HEK293 (cell line): ENCODE measurements at regions not wholly inside any gene's neighbourhood (a gene's known extent, or its start where the extent isn't known, plus 50 kb on each side); places are given as distances from the start of the nearest gene placed in this dataset.
A peak's percentile ranks its signal among the peaks of the same experiment; 100 is the strongest.

ENCODE experiments used
- CTCF ChIA-PET: fragments of 350-600 bp; formaldehyde crosslinking; extraction: SDS; loops from one replicate; lab custom pipeline; 2021; ENCODE audit warnings: antibody characterized with exemption; lab: Yijun Ruan, JAX
- POLR2A ChIA-PET: fragments of 300-600 bp; formaldehyde crosslinking; extraction: SDS; loops from one replicate; lab custom pipeline; 2020; ENCODE audit warnings: antibody characterized with exemption, inconsistent platforms; lab: Yijun Ruan, JAX
- H3K27ac ChIP-seq: fragments of 200-500 bp; sonication (Bioruptor generic); 2 replicates; pipeline ENCODE4 v1.5.1; 2014; ENCODE audit warnings: low read depth, low read length, control low read depth, inconsistent platforms; ENCODE audit errors: extremely low read depth
- H3K36me3 ChIP-seq, 2 experiments: fragments of 200-500 bp in 1 of 2; sonication (Bioruptor generic) in 1 of 2; 1 replicate in 1 of 2; 2 replicates in 1 of 2; pipeline ENCODE4 v1.5.1; 2014 to 2017; ENCODE audit warnings: inconsistent platforms in 2 of 2, low read length in 2 of 2; ENCODE audit not compliant: control insufficient read depth in 2 of 2, insufficient read depth in 1 of 2
- H3K4me1 ChIP-seq: fragments of 200-500 bp; sonication (Bioruptor generic); 2 replicates; pipeline ENCODE4 v1.5.1; 2014; ENCODE audit warnings: mild to moderate bottlenecking, low read length, inconsistent platforms; ENCODE audit not compliant: control insufficient read depth, insufficient read depth
- H3K4me3 ChIP-seq: 2 replicates; pipeline ENCODE4 v1.5.1; 2011; ENCODE audit warnings: low read depth, mild to moderate bottlenecking, control low read depth, low read length, moderate library complexity
- H3K9me3 ChIP-seq: fragments of 200-500 bp; sonication (Bioruptor generic); 2 replicates; pipeline ENCODE4 v1.5.1; 2014; ENCODE audit warnings: low read depth, low read length, inconsistent platforms; ENCODE audit not compliant: control insufficient read depth, insufficient read depth
- ATF2 ChIP-seq: fragments of 450-650 bp; formaldehyde crosslinking; IDR thresholded peaks from 2 replicates; pipeline ENCODE4 v1.5.1; 2016; ENCODE audit warnings: missing biosample characterization, missing genetic modification characterization, low read depth
- ELK4 ChIP-seq: IDR thresholded peaks from 2 replicates; pipeline ENCODE4 v1.6.1; 2011; ENCODE audit warnings: mild to moderate bottlenecking, low read depth, low read length, borderline replicate concordance
- HOXD13 ChIP-seq: sonication (generic); formaldehyde crosslinking; IDR thresholded peaks from 2 replicates; pipeline ENCODE4 v1.8.0; 2022; ENCODE audit warnings: missing genetic modification reagents, borderline replicate concordance
- PBX3 ChIP-seq: sonication (generic); formaldehyde crosslinking; IDR thresholded peaks from 2 replicates; pipeline ENCODE4 v1.8.1; 2022; ENCODE audit warnings: mild to moderate bottlenecking, moderate library complexity, missing genetic modification reagents
- REST ChIP-seq: fragments of 450-650 bp; formaldehyde crosslinking; IDR thresholded peaks from 2 replicates; pipeline ENCODE4 v1.5.1; 2016; ENCODE audit warnings: missing biosample characterization, missing genetic modification characterization
- ZBTB1 ChIP-seq: fragments of 450-650 bp; formaldehyde crosslinking; IDR thresholded peaks from 2 replicates; pipeline ENCODE4 v1.5.1; 2016; ENCODE audit warnings: missing biosample characterization, missing genetic modification characterization
- ZBTB17 ChIP-seq: fragments of 450-650 bp; formaldehyde crosslinking; IDR thresholded peaks from 2 replicates; pipeline ENCODE4 v1.5.1; 2016; ENCODE audit warnings: missing biosample characterization, missing genetic modification characterization
- ZBTB8A ChIP-seq: fragments of 450-650 bp; formaldehyde crosslinking; IDR thresholded peaks from 2 replicates; pipeline ENCODE4 v1.5.1; 2016; ENCODE audit warnings: missing biosample characterization, missing genetic modification characterization
- ZEB2 ChIP-seq: fragments of 450-650 bp; formaldehyde crosslinking; IDR thresholded peaks from 2 replicates; pipeline ENCODE4 v1.5.1; 2016; ENCODE audit warnings: missing biosample characterization, missing genetic modification characterization
- ZFHX2 ChIP-seq: fragments of 450-650 bp; formaldehyde crosslinking; conservative IDR thresholded peaks from 2 replicates; pipeline ENCODE4 v1.5.1; 2016; ENCODE audit warnings: missing biosample characterization, missing genetic modification characterization
- ZFP37 ChIP-seq: fragments of 450-650 bp; formaldehyde crosslinking; IDR thresholded peaks from 2 replicates; pipeline ENCODE4 v1.5.1; 2016; ENCODE audit warnings: missing biosample characterization, missing genetic modification characterization
- ZNF140 ChIP-seq: fragments of 450-650 bp; formaldehyde crosslinking; IDR thresholded peaks from 2 replicates; pipeline ENCODE4 v1.5.1; 2016; ENCODE audit warnings: missing biosample characterization, missing genetic modification characterization
- ZNF146 ChIP-seq: fragments of 450-650 bp; formaldehyde crosslinking; IDR thresholded peaks from 2 replicates; pipeline ENCODE4 v1.5.1; 2016; ENCODE audit warnings: missing biosample characterization, missing genetic modification characterization
- ZNF169 ChIP-seq: fragments of 450-650 bp; formaldehyde crosslinking; IDR thresholded peaks from 2 replicates; pipeline ENCODE4 v1.5.1; 2016; ENCODE audit warnings: missing biosample characterization, missing genetic modification characterization
- ZNF19 ChIP-seq: fragments of 450-650 bp; formaldehyde crosslinking; IDR thresholded peaks from 2 replicates; pipeline ENCODE4; 2016; ENCODE audit warnings: missing biosample characterization, missing genetic modification characterization, low read depth
- ZNF354C ChIP-seq: fragments of 450-650 bp; formaldehyde crosslinking; IDR thresholded peaks from 2 replicates; pipeline ENCODE4 v1.5.1; 2016; ENCODE audit warnings: missing biosample characterization, missing genetic modification characterization, low read depth, borderline replicate concordance
- ZNF426 ChIP-seq: fragments of 450-650 bp; formaldehyde crosslinking; IDR thresholded peaks from 2 replicates; pipeline ENCODE4 v1.5.1; 2017; ENCODE audit warnings: missing biosample characterization, missing genetic modification characterization, mild to moderate bottlenecking, inconsistent platforms, moderate library complexity
- ZNF449 ChIP-seq: fragments of 450-650 bp; formaldehyde crosslinking; IDR thresholded peaks from 2 replicates; pipeline ENCODE4 v1.5.1; 2017; ENCODE audit warnings: missing biosample characterization, mild to moderate bottlenecking, missing genetic modification characterization, moderate library complexity
- ZNF510 ChIP-seq: fragments of 450-650 bp; formaldehyde crosslinking; IDR thresholded peaks from 2 replicates; pipeline ENCODE4 v1.5.1; 2018; ENCODE audit warnings: mild to moderate bottlenecking, missing genetic modification characterization, missing biosample characterization; ENCODE audit not compliant: insufficient replicate concordance
- ZNF518A ChIP-seq: fragments of 450-650 bp; formaldehyde crosslinking; conservative IDR thresholded peaks from 2 replicates; pipeline ENCODE4 v1.5.1; 2016; ENCODE audit warnings: low read depth, missing biosample characterization, missing genetic modification characterization
- ZNF623 ChIP-seq: fragments of 450-650 bp; formaldehyde crosslinking; IDR thresholded peaks from 2 replicates; pipeline ENCODE4 v1.5.1; 2016; ENCODE audit warnings: missing biosample characterization, missing genetic modification characterization
- ZNF707 ChIP-seq: fragments of 450-650 bp; formaldehyde crosslinking; IDR thresholded peaks from 2 replicates; pipeline ENCODE4 v1.5.1; 2016; ENCODE audit warnings: missing biosample characterization, missing genetic modification characterization
- ZNF768 ChIP-seq: fragments of 450-650 bp; formaldehyde crosslinking; IDR thresholded peaks from 2 replicates; pipeline ENCODE4 v1.5.1; 2018; ENCODE audit warnings: missing biosample characterization, mild to moderate bottlenecking, missing genetic modification characterization
- ZXDB ChIP-seq: fragments of 450-650 bp; formaldehyde crosslinking; IDR thresholded peaks from 2 replicates; pipeline ENCODE4 v1.5.1; 2016; ENCODE audit warnings: missing biosample characterization, missing genetic modification characterization

GRCh38 chr14:30118992-30119640 lies 191.5 kb upstream of the PRKD1 start:
- ChIA-PET POLR2A (no interaction called here), CTCF (no interaction called here)
- Histone ChIP-seq H3K9me3 (no peaks in the 10 kb centered on the region), H3K27ac (no peak overlapping the region), H3K4me3 (no peak overlapping the region), H3K4me1 (peaks cover 6% of the 10 kb centered on the region; the same call in 1 of the 2 replicates), H3K36me3 (no peaks in the 10 kb centered on the region)
- TF ChIP-seq ZNF623 (tag by site-specific recombination) (peak; percentile 63), ZBTB1 (tag by site-specific recombination) (no peak), REST (tag by site-specific recombination) (0 out of 2 replicates have a peak, but pooled peaks have one; percentile 24), PBX3 (no peak), HOXD13 (CRISPR knock-in tag) (no peak), ZFHX2 (tag by site-specific recombination) (no peak), ZEB2 (no peak), ZBTB8A (tag by site-specific recombination) (peak; percentile 58), ZNF354C (tag by site-specific recombination) (no peak), ZNF426 (tag by site-specific recombination) (peak; percentile 75), ELK4 (no peak), ZNF140 (tag by site-specific recombination) (peak; percentile 12; the same call in 1 of the 2 replicates), ZNF449 (tag by site-specific recombination) (no peak), ZNF19 (tag by site-specific recombination) (no peak), ZNF146 (no peak), ZNF510 (peak; percentile 33), ZNF169 (tag by site-specific recombination) (no peak), ZFP37 (tag by site-specific recombination) (no peak), ZNF707 (tag by site-specific recombination) (no peak), ZBTB17 (tag by site-specific recombination) (no peak), ATF2 (tag by site-specific recombination) (no peak), ZXDB (0 out of 2 replicates have a peak, but pooled peaks have one; percentile 33), ZNF768 (tag by site-specific recombination) (no peak), ZNF518A (tag by site-specific recombination) (peak; percentile 71)
